Stimulated activated naive CD8-positive, alpha-beta T cell treated with anti-CD3 and anti-CD28 coated beads, Interleukin-15, Interleukin-2, amounts not matched to agents 100 ng/mL and 50 ng/mL, for 24 hours (primary cell): ENCODE measurements at regions not wholly inside any gene's neighbourhood (a gene's known extent, or its start where the extent isn't known, plus 50 kb on each side); places are given as distances from the start of the nearest gene placed in this dataset.

Source experiments
- H3K27ac Mint-ChIP-seq: one replicate; pipeline ENCODE4 v1.8.0; 2021; ENCODE audit warnings: mild to moderate bottlenecking, mixed read lengths
- H3K27me3 Mint-ChIP-seq: one replicate; pipeline ENCODE4 v1.8.0; 2021; ENCODE audit warnings: mixed read lengths
- H3K36me3 Mint-ChIP-seq: one replicate; pipeline ENCODE4 v1.8.0; 2021; ENCODE audit warnings: low read depth, mixed read lengths
- H3K4me1 Mint-ChIP-seq: one replicate; pipeline ENCODE4 v1.8.0; 2021; ENCODE audit warnings: low read depth, mixed read lengths
- H3K4me3 Mint-ChIP-seq: one replicate; pipeline ENCODE4 v1.8.0; 2021; ENCODE audit warnings: mild to moderate bottlenecking, mixed read lengths
- H3K9me3 Mint-ChIP-seq: one replicate; pipeline ENCODE4 v1.8.0; 2021; ENCODE audit warnings: mixed read lengths

GRCh38 chr3:152656214-152656971 is 178.5 kb upstream of the P2RY1 start:
- H3K9me3 Mint-ChIP-seq = peaks cover 6% of the 10 kb centered on the region
- no peaks in the 10 kb centered on the region for H3K36me3 Mint-ChIP-seq
- H3K4me1 Mint-ChIP-seq = peaks cover 5% of the 10 kb centered on the region
- H3K27ac Mint-ChIP-seq = no peak overlapping the region
- peaks cover 10% of the 10 kb centered on the region for H3K27me3 Mint-ChIP-seq
- H3K4me3 Mint-ChIP-seq = no peak overlapping the region

GRCh38 chr3:152656972-152657355 is 178.0 kb upstream of the P2RY1 start:
- Mint-ChIP-seq H3K36me3 (no peaks in the 10 kb centered on the region), H3K27ac (no peak overlapping the region), H3K27me3 (peaks cover 10% of the 10 kb centered on the region), H3K4me3 (no peak overlapping the region), H3K4me1 (peaks cover 5% of the 10 kb centered on the region), H3K9me3 (peaks cover 11% of the 10 kb centered on the region)

GRCh38 chr3:152658977-152659720 is 175.8 kb upstream of the P2RY1 start:
- no peak overlapping the region for H3K4me3 Mint-ChIP-seq
- peaks cover 5% of the 10 kb centered on the region for H3K4me1 Mint-ChIP-seq
- H3K27me3 Mint-ChIP-seq = peaks cover 9% of the 10 kb centered on the region
- peaks cover 15% of the 10 kb centered on the region for H3K9me3 Mint-ChIP-seq
- H3K36me3 Mint-ChIP-seq = no peaks in the 10 kb centered on the region
- H3K27ac Mint-ChIP-seq = no peak overlapping the region

GRCh38 chr3:152662157-152662556 is 172.8 kb upstream of the P2RY1 start:
- peaks cover 1% of the 10 kb centered on the region for H3K27me3 Mint-ChIP-seq
- no peaks in the 10 kb centered on the region for H3K4me1 Mint-ChIP-seq
- no peak overlapping the region for H3K27ac Mint-ChIP-seq
- peaks cover 15% of the 10 kb centered on the region for H3K9me3 Mint-ChIP-seq
- no peaks in the 10 kb centered on the region for H3K36me3 Mint-ChIP-seq
- H3K4me3 Mint-ChIP-seq = no peak overlapping the region

- H3K27me3 Mint-ChIP-seq = no peaks in the 10 kb centered on the region
- H3K4me1 Mint-ChIP-seq = no peaks in the 10 kb centered on the region
- no peak overlapping the region for H3K27ac Mint-ChIP-seq
- H3K36me3 Mint-ChIP-seq = no peaks in the 10 kb centered on the region
- H3K9me3 Mint-ChIP-seq = peaks cover 15% of the 10 kb centered on the region
- no peak overlapping the region for H3K4me3 Mint-ChIP-seq
Observed at GRCh38 chr3:152664766-152665165, 170.2 kb upstream of the P2RY1 start.

- Mint-ChIP-seq H3K9me3 (peaks cover 4% of the 10 kb centered on the region), H3K4me3 (no peak overlapping the region), H3K27me3 (no peaks in the 10 kb centered on the region), H3K4me1 (peaks cover 8% of the 10 kb centered on the region), H3K27ac (no peak overlapping the region), H3K36me3 (no peaks in the 10 kb centered on the region)
Observed at GRCh38 chr3:152667267-152667666, 167.7 kb upstream of the P2RY1 start.

- no peak overlapping the region for H3K27ac Mint-ChIP-seq
Observed at GRCh38 chr3:152669560-152669959, 165.4 kb upstream of the P2RY1 start.

GRCh38 chr3:152671446-152672319 is 163.2 kb upstream of the P2RY1 start:
- peaks cover 8% of the 10 kb centered on the region for H3K27me3 Mint-ChIP-seq
- no peaks in the 10 kb centered on the region for H3K36me3 Mint-ChIP-seq

More at GRCh38 chr3:152669560-152669959, 165.4 kb upstream of the P2RY1 start:
- Mint-ChIP-seq H3K4me3 (no peak overlapping the region), H3K36me3 (no peaks in the 10 kb centered on the region), H3K4me1 (peaks cover 8% of the 10 kb centered on the region), H3K27me3 (peaks cover 8% of the 10 kb centered on the region), H3K9me3 (no peaks in the 10 kb centered on the region)

GRCh38 chr3:152672320-152672649 is 162.6 kb upstream of the P2RY1 start:
- peaks cover 8% of the 10 kb centered on the region for H3K27me3 Mint-ChIP-seq
- H3K27ac Mint-ChIP-seq = no peak overlapping the region
- H3K4me1 Mint-ChIP-seq = peaks cover 8% of the 10 kb centered on the region
- H3K36me3 Mint-ChIP-seq = no peaks in the 10 kb centered on the region
- H3K9me3 Mint-ChIP-seq = no peaks in the 10 kb centered on the region
- no peak overlapping the region for H3K4me3 Mint-ChIP-seq

More at GRCh38 chr3:152671446-152672319, 163.2 kb upstream of the P2RY1 start:
- Mint-ChIP-seq H3K4me3 (no peak overlapping the region), H3K4me1 (peaks cover 8% of the 10 kb centered on the region), H3K27ac (no peak overlapping the region), H3K9me3 (no peaks in the 10 kb centered on the region)

- Mint-ChIP-seq H3K4me3 (no peak overlapping the region), H3K4me1 (peaks cover 2% of the 10 kb centered on the region), H3K27ac (no peak overlapping the region), H3K9me3 (no peaks in the 10 kb centered on the region), H3K36me3 (no peaks in the 10 kb centered on the region), H3K27me3 (peaks cover 8% of the 10 kb centered on the region)
Observed at GRCh38 chr3:152676810-152677379, 158.0 kb upstream of the P2RY1 start.

- Mint-ChIP-seq H3K27me3 (peaks cover 8% of the 10 kb centered on the region), H3K4me1 (no peaks in the 10 kb centered on the region), H3K27ac (no peak overlapping the region), H3K9me3 (no peaks in the 10 kb centered on the region), H3K36me3 (no peaks in the 10 kb centered on the region), H3K4me3 (no peak overlapping the region)
Observed at GRCh38 chr3:152677491-152677890, 157.4 kb upstream of the P2RY1 start.

GRCh38 chr3:152682477-152682876 is 152.5 kb upstream of the P2RY1 start:
- no peaks in the 10 kb centered on the region for H3K4me1 Mint-ChIP-seq
- H3K9me3 Mint-ChIP-seq = no peaks in the 10 kb centered on the region
- no peak overlapping the region for H3K27ac Mint-ChIP-seq
- no peaks in the 10 kb centered on the region for H3K27me3 Mint-ChIP-seq
- H3K36me3 Mint-ChIP-seq = no peaks in the 10 kb centered on the region
- H3K4me3 Mint-ChIP-seq = no peak overlapping the region

GRCh38 chr3:152683521-152683999 is 151.4 kb upstream of the P2RY1 start:
- H3K9me3 Mint-ChIP-seq = no peaks in the 10 kb centered on the region
- no peaks in the 10 kb centered on the region for H3K4me1 Mint-ChIP-seq
- H3K4me3 Mint-ChIP-seq = no peak overlapping the region
- no peaks in the 10 kb centered on the region for H3K27me3 Mint-ChIP-seq
- no peaks in the 10 kb centered on the region for H3K36me3 Mint-ChIP-seq
- H3K27ac Mint-ChIP-seq = no peak overlapping the region

GRCh38 chr3:152684279-152684678 is 150.7 kb upstream of the P2RY1 start:
- H3K4me3 Mint-ChIP-seq = no peak overlapping the region
- no peaks in the 10 kb centered on the region for H3K36me3 Mint-ChIP-seq

More at GRCh38 chr3:152684279-152684678, 150.7 kb upstream of the P2RY1 start:
- H3K27me3 Mint-ChIP-seq = peaks cover under 1% of the 10 kb centered on the region
- H3K27ac Mint-ChIP-seq = no peak overlapping the region
- H3K4me1 Mint-ChIP-seq = no peaks in the 10 kb centered on the region
- no peaks in the 10 kb centered on the region for H3K9me3 Mint-ChIP-seq
